Neural cell (in vitro differentiated cells): ENCODE measurements at regions not wholly inside any gene's neighbourhood (a gene's known extent, or its start where the extent isn't known, plus 50 kb on each side); places are given as distances from the start of the nearest gene placed in this dataset.

Experiments
- H2AFZ ChIP-seq: fragments of 200-600, 300-800 bp; sonication (generic), shearing (Covaris generic); 2 replicates; pipeline ENCODE4 v1.6.0; 2014; ENCODE audit warnings: low read depth, mild to moderate bottlenecking, antibody characterized with exemption, low read length, moderate library complexity
- H3F3A ChIP-seq: fragments of 200-600 bp; shearing (Covaris generic); 2 replicates; pipeline ENCODE4 v1.6.1; 2016; ENCODE audit warnings: mild to moderate bottlenecking, moderate library complexity, mixed read lengths, antibody characterized with exemption, low read length; ENCODE audit not compliant: insufficient read depth, poor library complexity, severe bottlenecking
- H3K27ac ChIP-seq: fragments of 200-600, 300-800 bp; sonication (generic), shearing (Covaris generic); 2 replicates; pipeline ENCODE4 v1.5.1; 2014; ENCODE audit warnings: mild to moderate bottlenecking, low read length, moderate library complexity
- H3K27me3 ChIP-seq: fragments of 300-800, 200-600 bp; sonication (generic), shearing (Covaris generic); 2 replicates; pipeline ENCODE4 v1.6.0; 2014; ENCODE audit warnings: mild to moderate bottlenecking, low read depth, low read length, moderate library complexity; ENCODE audit not compliant: insufficient read depth
- H3K36me3 ChIP-seq: fragments of 300-800, 200-600 bp; sonication (generic), shearing (Covaris generic); 2 replicates; pipeline ENCODE4 v1.5.1; 2014; ENCODE audit warnings: mild to moderate bottlenecking, antibody characterized with exemption, low read length, moderate library complexity; ENCODE audit not compliant: insufficient read depth
- H3K4me2 ChIP-seq: fragments of 300-800, 200-600 bp; sonication (generic), shearing (Covaris generic); 2 replicates; pipeline ENCODE4 v1.6.0; 2014; ENCODE audit warnings: mild to moderate bottlenecking, low read length
- H3K4me3 ChIP-seq: fragments of 300-800, 200-600 bp; sonication (generic), shearing (Covaris generic); 2 replicates; pipeline ENCODE4 v1.5.1; 2014; ENCODE audit warnings: mild to moderate bottlenecking, low read length, moderate library complexity
- H3K79me2 ChIP-seq: fragments of 200-600 bp; shearing (Covaris generic); replicated peaks from 2 replicates; pipeline ENCODE4 v1.6.0; 2014; ENCODE audit warnings: mild to moderate bottlenecking, low read length, moderate library complexity; ENCODE audit not compliant: insufficient read depth
- H3K9ac ChIP-seq: fragments of 300-800, 200-600 bp; sonication (generic), shearing (Covaris generic); 2 replicates; pipeline ENCODE4 v1.6.1; 2016; ENCODE audit warnings: mild to moderate bottlenecking, low read length, mixed read lengths
- H3K9me2 ChIP-seq: fragments of 200-600 bp; shearing (Covaris generic); 2 replicates; pipeline ENCODE4 v1.6.1; 2016; ENCODE audit warnings: mild to moderate bottlenecking, low read length, mixed read lengths; ENCODE audit not compliant: insufficient read depth
- H3K9me3 ChIP-seq: fragments of 200-600, 300-800 bp; sonication (generic), shearing (Covaris generic); 2 replicates; pipeline ENCODE4 v1.6.1; 2016; ENCODE audit warnings: mild to moderate bottlenecking, mixed run types, low read length, moderate library complexity, mixed read lengths
- H4K20me1 ChIP-seq: fragments of 200-600 bp; shearing (Covaris generic); 2 replicates; pipeline ENCODE4 v1.6.1; 2016; ENCODE audit warnings: mild to moderate bottlenecking, mixed run types; ENCODE audit not compliant: insufficient read depth
- CTCF ChIP-seq: fragments of 450-650 bp; IDR thresholded peaks from 2 replicates; pipeline ENCODE4 v1.5.1; 2014; ENCODE audit warnings: antibody characterized with exemption, mild to moderate bottlenecking, moderate library complexity; ENCODE audit not compliant: poor library complexity, severe bottlenecking
- EP300 ChIP-seq: fragments of 450-650 bp; conservative IDR thresholded peaks from 2 replicates; pipeline ENCODE4 v1.6.1; 2014; ENCODE audit warnings: antibody characterized with exemption, mild to moderate bottlenecking, moderate library complexity; ENCODE audit not compliant: poor library complexity, severe bottlenecking
- EZH2 ChIP-seq: fragments of 200-600, 300-800 bp; shearing (Covaris generic), sonication (generic); IDR thresholded peaks from 2 replicates; pipeline ENCODE4 v1.6.1; 2014; ENCODE audit warnings: antibody characterized with exemption, low read length, borderline replicate concordance, mild to moderate bottlenecking; ENCODE audit not compliant: insufficient read depth, poor library complexity, severe bottlenecking
- MXI1 ChIP-seq: fragments of 450-650 bp; conservative IDR thresholded peaks from 2 replicates; pipeline ENCODE4 v1.6.1; 2014; ENCODE audit warnings: antibody characterized with exemption, mild to moderate bottlenecking; ENCODE audit not compliant: poor library complexity, severe bottlenecking
- POLR2AphosphoS5 ChIP-seq: IDR thresholded peaks from 2 replicates; pipeline ENCODE4 v1.6.1; 2012
- RAD21 ChIP-seq: fragments of 450-650 bp; conservative IDR thresholded peaks from 2 replicates; pipeline ENCODE4 v1.6.1; 2014; ENCODE audit warnings: antibody characterized with exemption, mild to moderate bottlenecking, moderate library complexity
- REST ChIP-seq: IDR thresholded peaks from 2 replicates; pipeline ENCODE4 v1.6.1; 2012; ENCODE audit warnings: borderline replicate concordance
- SMC3 ChIP-seq: fragments of 450-650 bp; conservative IDR thresholded peaks from 2 replicates; pipeline ENCODE4 v1.6.1; 2014; ENCODE audit warnings: antibody characterized with exemption, mild to moderate bottlenecking, moderate library complexity; ENCODE audit not compliant: poor library complexity
- TAF1 ChIP-seq: IDR thresholded peaks from 2 replicates; pipeline ENCODE4 v1.6.1; 2012; ENCODE audit warnings: low read depth

GRCh38 chr3:83002869-83003445 lies 1241.5 kb upstream of the GBE1 start:
- Histone ChIP-seq H3K27me3 (no peaks in the 10 kb centered on the region), H3K9ac (no peak overlapping the region), H3K4me2 (no peak overlapping the region), H3K9me2 (no peaks in the 10 kb centered on the region), H3K79me2 (no peaks in the 10 kb centered on the region), H2AFZ (no peak overlapping the region), H4K20me1 (no peaks in the 10 kb centered on the region), H3K27ac (no peak overlapping the region), H3F3A (no peaks in the 10 kb centered on the region), H3K4me3 (no peak overlapping the region), H3K36me3 (no peaks in the 10 kb centered on the region), H3K9me3 (no peaks in the 10 kb centered on the region)
- TF ChIP-seq EZH2, result no peak
- TF ChIP-seq EP300, result no peak
- TF ChIP-seq CTCF, result no peak
- no peak for TF ChIP-seq RAD21
- no peak for TF ChIP-seq MXI1
- TF ChIP-seq REST, result no peak
- TF ChIP-seq TAF1, result no peak
- no peak for TF ChIP-seq POLR2AphosphoS5
- no peak for TF ChIP-seq SMC3

GRCh38 chr3:82999777-83000176 lies 1238.3 kb upstream of the GBE1 start:
- Histone ChIP-seq H3K79me2 (no peaks in the 10 kb centered on the region), H3K4me2 (no peak overlapping the region), H3K9me2 (no peaks in the 10 kb centered on the region), H3K4me3 (no peak overlapping the region), H3K36me3 (no peaks in the 10 kb centered on the region), H2AFZ (no peak overlapping the region), H3K27me3 (no peaks in the 10 kb centered on the region), H3K9ac (no peak overlapping the region), H3K9me3 (no peaks in the 10 kb centered on the region), H3K27ac (no peak overlapping the region), H4K20me1 (no peaks in the 10 kb centered on the region), H3F3A (no peaks in the 10 kb centered on the region)
- TF ChIP-seq TAF1 (no peak), CTCF (no peak), RAD21 (no peak), REST (no peak), EP300 (no peak), EZH2 (no peak), POLR2AphosphoS5 (no peak), MXI1 (no peak), SMC3 (no peak)
